B cell (primary cell): ENCODE measurements at regions not wholly inside any gene's neighbourhood (a gene's known extent, or its start where the extent isn't known, plus 50 kb on each side); places are given as distances from the start of the nearest gene placed in this dataset.

Experiments
- CTCF ChIP-seq: fragments of 200-600 bp; IDR thresholded peaks from one replicate; pipeline ENCODE4 v1.8.0; 2022; ENCODE audit warnings: antibody characterized with exemption, mild to moderate bottlenecking
- EZH2 ChIP-seq: IDR thresholded peaks from 2 replicates; pipeline ENCODE4 v1.6.1; 2012; ENCODE audit warnings: borderline replicate concordance, low read depth, mild to moderate bottlenecking, moderate library complexity, low read length; ENCODE audit not compliant: insufficient read depth, poor library complexity, severe bottlenecking

GRCh38 chr5:18497089-18497488 is 862.8 kb downstream of the TAF11L14 start:
- TF ChIP-seq CTCF (no peak), EZH2 (no peak)
